A673 (cell line): ENCODE measurements at regions not wholly inside any gene's neighbourhood (a gene's known extent, or its start where the extent isn't known, plus 50 kb on each side); places are given as distances from the start of the nearest gene placed in this dataset.

Source experiments
- BruUV-seq: library from RNA; stranded (reverse); fragments of 400-500 nt; replicated peaks from 2 replicates; lab custom pipeline; 2021; lab: Mats Ljungman, UMichigan
- CTCF ChIA-PET: fragments of 300-600 bp; sonication (Branson Sonifier 250); formaldehyde crosslinking; loops from one replicate; lab custom pipeline; 2022; ENCODE audit warnings: antibody characterized with exemption; lab: Charles Lee
- POLR2A ChIA-PET: fragments of 300-600 bp; sonication (Branson Sonifier 250); formaldehyde crosslinking; loops from one replicate; lab custom pipeline; 2022; ENCODE audit warnings: antibody characterized with exemption; ENCODE audit not compliant: low non-redundant PET; lab: Charles Lee
- DNase-seq: peaks from one replicate; pipeline ENCODE4 v3.0.0-alpha.2; 2015; ENCODE audit warnings: low spot score
- H3K27ac ChIP-seq: fragments of 200-600 bp; sonication (generic); 2 replicates; pipeline ENCODE4 v1.5.1; 2016; ENCODE audit warnings: mixed run types, low read depth, mild to moderate bottlenecking, mixed read lengths, antibody characterized with exemption, low read length; ENCODE audit not compliant: poor library complexity, severe bottlenecking
- H3K27me3 ChIP-seq: fragments of 200-600 bp; sonication (generic); replicated peaks from 2 replicates; pipeline ENCODE4 v1.6.1; 2017; ENCODE audit warnings: mixed run types, low read depth, mild to moderate bottlenecking, mixed read lengths, antibody characterized with exemption, low read length; ENCODE audit not compliant: insufficient read depth, poor library complexity
- H3K36me3 ChIP-seq: fragments of 200-600 bp; sonication (generic); 2 replicates; pipeline ENCODE4 v1.6.1; 2016; ENCODE audit warnings: mixed run types, mild to moderate bottlenecking, mixed read lengths, antibody characterized with exemption, low read length; ENCODE audit not compliant: insufficient read depth, poor library complexity, severe bottlenecking
- H3K4me1 ChIP-seq: fragments of 200-600 bp; sonication (generic); 2 replicates; pipeline ENCODE4 v1.6.1; 2017; ENCODE audit warnings: mixed run types, mild to moderate bottlenecking, mixed read lengths, antibody characterized with exemption, low read length; ENCODE audit not compliant: insufficient read depth, poor library complexity, severe bottlenecking
- H3K4me3 ChIP-seq: fragments of 200-600 bp; sonication (generic); 2 replicates; pipeline ENCODE4 v1.5.1; 2016; ENCODE audit warnings: low read depth, mixed run types, mild to moderate bottlenecking, mixed read lengths, low read length; ENCODE audit not compliant: poor library complexity, severe bottlenecking
- H3K9me3 ChIP-seq: fragments of 200-600 bp; sonication (generic); 2 replicates; pipeline ENCODE4 v1.6.1; 2016; ENCODE audit warnings: mixed run types, low read depth, mild to moderate bottlenecking, mixed read lengths, antibody characterized with exemption, low read length; ENCODE audit not compliant: poor library complexity, severe bottlenecking
- CTCF ChIP-seq: fragments of 300-800, 200-600 bp; sonication (generic); conservative IDR thresholded peaks from 2 replicates; pipeline ENCODE4 v1.5.1; 2017; ENCODE audit warnings: low read depth, mild to moderate bottlenecking, antibody characterized with exemption, low read length, moderate library complexity, mixed read lengths
- EZH2 ChIP-seq: fragments of 200-600 bp; sonication (generic); IDR thresholded peaks from 2 replicates; pipeline ENCODE4 v1.6.1; 2017; ENCODE audit warnings: borderline replicate concordance, low read depth, mild to moderate bottlenecking, mixed read lengths, antibody characterized with exemption, low read length; ENCODE audit not compliant: poor library complexity, severe bottlenecking
- intact Hi-C: fragments of 100-400 bp; cut with micrococcal nuclease; formaldehyde crosslinking; loops from one replicate; pipeline ENCODE4 v1.10.0; 2022; ENCODE audit not compliant: unreplicated experiment

GRCh38 chr18:55119434-55119833, 160.2 kb upstream of the CCDC68 start:
- intact Hi-C loops = no loop called here
- Histone ChIP-seq H3K4me1 (no peaks in the 10 kb centered on the region), H3K9me3 (no peaks in the 10 kb centered on the region), H3K36me3 (no peaks in the 10 kb centered on the region), H3K4me3 (no peak overlapping the region), H3K27me3 (peaks cover 7% of the 10 kb centered on the region), H3K27ac (no peak overlapping the region)
- POLR2A ChIA-PET = interaction anchor here (0.6 kb wide), 1 partner anchor 1361 kb away, joined by 3 read pairs; no protein-coding TSS in a partner anchor
- TF ChIP-seq EZH2 = no peak
- TF ChIP-seq CTCF = no peak
- CTCF ChIA-PET = no interaction called here
- BruUV-seq = no TSS peak
- no peak for DNase-seq

- intact Hi-C loops = no loop called here
- Histone ChIP-seq H3K27ac (no peak overlapping the region), H3K4me1 (no peaks in the 10 kb centered on the region), H3K9me3 (no peaks in the 10 kb centered on the region), H3K36me3 (no peaks in the 10 kb centered on the region), H3K27me3 (peaks cover 4% of the 10 kb centered on the region), H3K4me3 (no peak overlapping the region)
- DNase-seq = no peak
- ChIA-PET POLR2A (no interaction called here), CTCF (no interaction called here)
- TF ChIP-seq EZH2 (no peak), CTCF (no peak)
- no TSS peak for BruUV-seq
These were observed 159.8 kb upstream of the CCDC68 start for GRCh38 chr18:55119016-55119415.

GRCh38 chr18:55116863-55117262, 157.6 kb upstream of the CCDC68 start:
- BruUV-seq = no TSS peak
- Histone ChIP-seq H3K4me1 (no peaks in the 10 kb centered on the region), H3K27me3 (peaks cover 9% of the 10 kb centered on the region), H3K27ac (no peak overlapping the region), H3K36me3 (no peaks in the 10 kb centered on the region), H3K9me3 (no peaks in the 10 kb centered on the region), H3K4me3 (no peak overlapping the region)
- TF ChIP-seq EZH2 = no peak
- TF ChIP-seq CTCF = no peak
- DNase-seq = no peak
- POLR2A ChIA-PET = no interaction called here
- CTCF ChIA-PET = no interaction called here
- intact Hi-C loops = no loop called here
